CD8-positive, alpha-beta memory T cell (primary cell): ENCODE measurements at regions not wholly inside any gene's neighbourhood (a gene's known extent, or its start where the extent isn't known, plus 50 kb on each side); places are given as distances from the start of the nearest gene placed in this dataset.

Experiments used
- CTCF ChIA-PET: fragments of 350-600 bp; sonication (Branson Sonifier 250); formaldehyde crosslinking; loops from one replicate; lab custom pipeline; 2021; ENCODE audit warnings: antibody characterized with exemption; lab: Charles Lee
- POLR2A ChIA-PET: fragments of 350-600 bp; sonication (Branson Sonifier 250); formaldehyde crosslinking; loops from one replicate; lab custom pipeline; 2021; ENCODE audit warnings: antibody characterized with exemption; lab: Charles Lee
- DNase-seq, 5 donors: peaks; one replicate each; pipeline versions ENCODE4 v3.0.0 to v3.0.0-alpha.2; 2020 to 2022; ENCODE audit warnings: mixed read lengths in 1 of 5
- H3K27ac ChIP-seq: one replicate; pipeline ENCODE4 v1.7.0; 2013; ENCODE audit warnings: low read depth, mild to moderate bottlenecking, low read length, moderate library complexity
- H3K27me3 ChIP-seq: 2 replicates; pipeline ENCODE4 v1.7.0; 2013; ENCODE audit warnings: low read length, mild to moderate bottlenecking; ENCODE audit not compliant: insufficient read depth, poor library complexity, severe bottlenecking
- H3K36me3 ChIP-seq: 2 replicates; pipeline ENCODE4 v1.7.0; 2013; ENCODE audit warnings: mild to moderate bottlenecking, low read length, moderate library complexity; ENCODE audit not compliant: insufficient read depth
- H3K4me1 ChIP-seq: 2 replicates; pipeline ENCODE4 v1.7.0; 2013; ENCODE audit warnings: mild to moderate bottlenecking, low read length, moderate library complexity; ENCODE audit not compliant: insufficient read depth
- H3K4me3 ChIP-seq: 2 replicates; pipeline ENCODE4 v1.7.0; 2013; ENCODE audit warnings: mild to moderate bottlenecking, low read length
- H3K9me3 ChIP-seq: 2 replicates; pipeline ENCODE4 v1.7.0; 2013; ENCODE audit warnings: mild to moderate bottlenecking, low read length
- H3K27ac Mint-ChIP-seq, 8 donors: one replicate each; pipeline ENCODE4 v1.8.0; 2020 to 2021; ENCODE audit warnings: mixed read lengths in 8 of 8, mild to moderate bottlenecking in 6 of 8, inconsistent platforms in 3 of 8, moderate library complexity in 3 of 8
- H3K27me3 Mint-ChIP-seq, 2 donors: one replicate each; pipeline ENCODE4 v1.8.0; 2020 to 2021; ENCODE audit warnings: mixed read lengths in 2 of 2, mild to moderate bottlenecking in 1 of 2, moderate library complexity in 1 of 2
- H3K36me3 Mint-ChIP-seq, 3 donors: one replicate each; pipeline ENCODE4 v1.8.0; 2020 to 2021; ENCODE audit warnings: mixed read lengths in 3 of 3, inconsistent platforms in 1 of 3, mild to moderate bottlenecking in 1 of 3
- H3K4me1 Mint-ChIP-seq, 3 donors: one replicate each; pipeline ENCODE4 v1.8.0; 2020 to 2021; ENCODE audit warnings: mixed read lengths in 3 of 3, inconsistent platforms in 1 of 3, mild to moderate bottlenecking in 1 of 3
- H3K4me3 Mint-ChIP-seq, 7 donors: one replicate each; pipeline ENCODE4 v1.8.0; 2020 to 2021; ENCODE audit warnings: mixed read lengths in 7 of 7, mild to moderate bottlenecking in 6 of 7, moderate library complexity in 4 of 7, inconsistent platforms in 2 of 7
- H3K9me3 Mint-ChIP-seq, 5 donors: one replicate each; pipeline ENCODE4 v1.8.0; 2020 to 2022; ENCODE audit warnings: mixed read lengths in 5 of 5, mild to moderate bottlenecking in 3 of 5, moderate library complexity in 2 of 5, inconsistent platforms in 1 of 5

GRCh38 chr9:115192835-115193525 is 75.0 kb upstream of the TNC start:
- ChIA-PET POLR2A (no interaction called here), CTCF (no interaction called here)
- no peaks in the 10 kb centered on the region for H3K36me3 ChIP-seq
- Mint-ChIP-seq H3K9me3 (peaks cover 5 to 10% (median 7%) of the 10 kb centered on the region in 5 donors), H3K27me3 (peaks cover 7 to 57% of the 10 kb centered on the region in 2 donors), H3K36me3 (no peaks in the 10 kb centered on the region), H3K27ac (no peak overlapping the region), H3K4me1 (no peaks in the 10 kb centered on the region), H3K4me3 (no peak overlapping the region)
- H3K4me3 ChIP-seq = no peak overlapping the region
- H3K4me1 ChIP-seq = no peaks in the 10 kb centered on the region
- no peak overlapping the region for H3K27ac ChIP-seq
- H3K27me3 ChIP-seq = no peaks in the 10 kb centered on the region
- no peak for DNase-seq
- H3K9me3 ChIP-seq = no peaks in the 10 kb centered on the region

- Mint-ChIP-seq H3K4me1 (no peaks in the 10 kb centered on the region), H3K27ac (peak overlapping the region in 1 of 8 donors; percentile 38), H3K27me3 (peaks cover 6 to 57% of the 10 kb centered on the region in 2 donors), H3K36me3 (no peaks in the 10 kb centered on the region), H3K9me3 (peaks cover 5 to 10% (median 7%) of the 10 kb centered on the region in 5 donors), H3K4me3 (no peak overlapping the region)
- DNase-seq = no peak
- ChIA-PET POLR2A (no interaction called here), CTCF (no interaction called here)
- Histone ChIP-seq H3K27me3 (no peaks in the 10 kb centered on the region), H3K36me3 (no peaks in the 10 kb centered on the region), H3K4me1 (no peaks in the 10 kb centered on the region), H3K4me3 (no peak overlapping the region), H3K9me3 (no peaks in the 10 kb centered on the region), H3K27ac (no peak overlapping the region)
These were observed 75.8 kb upstream of the TNC start for GRCh38 chr9:115193777-115194176.

- no peak overlapping the region for H3K4me3 Mint-ChIP-seq
- no peak overlapping the region for H3K27ac Mint-ChIP-seq
- H3K36me3 ChIP-seq = no peaks in the 10 kb centered on the region
- H3K9me3 Mint-ChIP-seq = peaks cover 5 to 10% (median 7%) of the 10 kb centered on the region in 5 donors
- H3K27me3 ChIP-seq = no peaks in the 10 kb centered on the region
- no peaks in the 10 kb centered on the region for H3K4me1 Mint-ChIP-seq
- no peak overlapping the region for H3K4me3 ChIP-seq
- H3K9me3 ChIP-seq = no peaks in the 10 kb centered on the region
- H3K27ac ChIP-seq = no peak overlapping the region
- peaks cover 6 to 59% of the 10 kb centered on the region in 2 donors for H3K27me3 Mint-ChIP-seq
- POLR2A ChIA-PET = no interaction called here
- no peaks in the 10 kb centered on the region for H3K4me1 ChIP-seq
- H3K36me3 Mint-ChIP-seq = no peaks in the 10 kb centered on the region
- DNase-seq = no peak
- CTCF ChIA-PET = no interaction called here
These were observed 76.3 kb upstream of the TNC start for GRCh38 chr9:115194216-115194615.

GRCh38 chr9:115195912-115196311 is 78.0 kb upstream of the TNC start:
- CTCF ChIA-PET = no interaction called here
- no peak overlapping the region for H3K27ac ChIP-seq
- no peaks in the 10 kb centered on the region for H3K9me3 ChIP-seq
- Mint-ChIP-seq H3K27me3 (peaks cover 4 to 53% of the 10 kb centered on the region in 2 donors), H3K9me3 (peaks cover 2 to 10% (median 3%) of the 10 kb centered on the region in 5 donors), H3K4me3 (no peak overlapping the region), H3K36me3 (no peaks in the 10 kb centered on the region), H3K27ac (no peak overlapping the region), H3K4me1 (no peaks in the 10 kb centered on the region)
- H3K27me3 ChIP-seq = no peaks in the 10 kb centered on the region
- no peaks in the 10 kb centered on the region for H3K4me1 ChIP-seq
- DNase-seq = no peak
- no peak overlapping the region for H3K4me3 ChIP-seq
- POLR2A ChIA-PET = no interaction called here
- no peaks in the 10 kb centered on the region for H3K36me3 ChIP-seq

- no peaks in the 10 kb centered on the region for H3K4me1 Mint-ChIP-seq
- H3K9me3 Mint-ChIP-seq = peaks cover 0 to 5% (median 0%) of the 10 kb centered on the region in 5 donors
- H3K36me3 ChIP-seq = no peaks in the 10 kb centered on the region
- no peak overlapping the region for H3K27ac Mint-ChIP-seq
- no peaks in the 10 kb centered on the region for H3K27me3 ChIP-seq
- no peaks in the 10 kb centered on the region for H3K4me1 ChIP-seq
- H3K4me3 ChIP-seq = no peak overlapping the region
- no peak overlapping the region for H3K27ac ChIP-seq
- no peak overlapping the region for H3K4me3 Mint-ChIP-seq
- ChIA-PET POLR2A (no interaction called here), CTCF (no interaction called here)
- no peak for DNase-seq
- H3K9me3 ChIP-seq = no peaks in the 10 kb centered on the region
- peaks cover 7 to 54% of the 10 kb centered on the region in 2 donors for H3K27me3 Mint-ChIP-seq
- H3K36me3 Mint-ChIP-seq = no peaks in the 10 kb centered on the region
These were observed 79.0 kb upstream of the TNC start for GRCh38 chr9:115196919-115197318.

GRCh38 chr9:115198001-115198400 is 80.0 kb upstream of the TNC start:
- no peaks in the 10 kb centered on the region for H3K4me1 Mint-ChIP-seq

GRCh38 chr9:115200711-115201505 is 83.0 kb upstream of the TNC start:
- no peaks in the 10 kb centered on the region for H3K4me1 Mint-ChIP-seq
- H3K27me3 Mint-ChIP-seq = peaks cover 15 to 53% of the 10 kb centered on the region in 2 donors
- POLR2A ChIA-PET = no interaction called here

More at GRCh38 chr9:115198001-115198400, 80.0 kb upstream of the TNC start:
- DNase-seq = no peak
- H3K27me3 ChIP-seq = no peaks in the 10 kb centered on the region
- Mint-ChIP-seq H3K27me3 (peaks cover 9 to 50% of the 10 kb centered on the region in 2 donors), H3K4me3 (no peak overlapping the region), H3K36me3 (no peaks in the 10 kb centered on the region), H3K9me3 (no peaks in the 10 kb centered on the region), H3K27ac (no peak overlapping the region)
- no peaks in the 10 kb centered on the region for H3K36me3 ChIP-seq
- ChIA-PET POLR2A (no interaction called here), CTCF (no interaction called here)
- H3K4me3 ChIP-seq = no peak overlapping the region
- no peaks in the 10 kb centered on the region for H3K9me3 ChIP-seq
- no peaks in the 10 kb centered on the region for H3K4me1 ChIP-seq
- H3K27ac ChIP-seq = no peak overlapping the region

GRCh38 chr9:115202181-115202580 is 84.2 kb upstream of the TNC start:
- H3K4me3 Mint-ChIP-seq = no peak overlapping the region
- Histone ChIP-seq H3K4me3 (no peak overlapping the region), H3K9me3 (no peaks in the 10 kb centered on the region), H3K27ac (no peak overlapping the region), H3K4me1 (no peaks in the 10 kb centered on the region), H3K36me3 (no peaks in the 10 kb centered on the region), H3K27me3 (peaks cover 7% of the 10 kb centered on the region)
- ChIA-PET CTCF (no interaction called here), POLR2A (no interaction called here)
- DNase-seq = no peak
- no peaks in the 10 kb centered on the region for H3K9me3 Mint-ChIP-seq
- H3K27me3 Mint-ChIP-seq = peaks cover 20 to 59% of the 10 kb centered on the region in 2 donors
- H3K27ac Mint-ChIP-seq = no peak overlapping the region
- H3K4me1 Mint-ChIP-seq = no peaks in the 10 kb centered on the region
- H3K36me3 Mint-ChIP-seq = no peaks in the 10 kb centered on the region

More at GRCh38 chr9:115200711-115201505, 83.0 kb upstream of the TNC start:
- H3K4me3 ChIP-seq = no peak overlapping the region
- H3K27ac ChIP-seq = no peak overlapping the region
- Mint-ChIP-seq H3K27ac (no peak overlapping the region), H3K4me3 (no peak overlapping the region), H3K9me3 (no peaks in the 10 kb centered on the region), H3K36me3 (no peaks in the 10 kb centered on the region)
- H3K4me1 ChIP-seq = no peaks in the 10 kb centered on the region
- H3K36me3 ChIP-seq = no peaks in the 10 kb centered on the region
- DNase-seq = no peak
- no peaks in the 10 kb centered on the region for H3K27me3 ChIP-seq
- CTCF ChIA-PET = no interaction called here
- no peaks in the 10 kb centered on the region for H3K9me3 ChIP-seq
